ENCODE measurements at regions not wholly inside any gene's neighbourhood (a gene's known extent, or its start where the extent isn't known, plus 50 kb on each side); places are given as distances from the start of the nearest gene placed in this dataset.

- no peak for DNase-seq (ENCODE audit: low read depth)
Measured at GRCh38 chr2:236875906-236876505, 209.7 kb upstream of the COPS8 start.

- no peak for DNase-seq (ENCODE audit: low read depth)
Measured at GRCh38 chr2:236876642-236877041, 209.0 kb upstream of the COPS8 start.

- DNase-seq (ENCODE audit: low read depth) = no peak
Measured at GRCh38 chr2:236877972-236878371, 207.7 kb upstream of the COPS8 start.

GRCh38 chr2:236879416-236879963 lies 206.2 kb upstream of the COPS8 start:
- DNase-seq (ENCODE audit: low read depth) = no peak

- DNase-seq (ENCODE audit: low read depth) = no peak
Measured at GRCh38 chr2:236882074-236882473, 203.6 kb upstream of the COPS8 start.

- no peak for DNase-seq (ENCODE audit: low read depth)
Measured at GRCh38 chr2:236882930-236883329, 202.8 kb upstream of the COPS8 start.

GRCh38 chr2:236883819-236884218 lies 201.9 kb upstream of the COPS8 start:
- no peak for DNase-seq (ENCODE audit: low read depth)

- DNase-seq (ENCODE audit: low read depth) = no peak
Measured at GRCh38 chr2:236884569-236885175, 201.0 kb upstream of the COPS8 start.

GRCh38 chr2:236886456-236886855 lies 199.2 kb upstream of the COPS8 start:
- DNase-seq (ENCODE audit: low read depth) = no peak

- no peak for DNase-seq (ENCODE audit: low read depth)
Measured at GRCh38 chr2:236887531-236887930, 198.2 kb upstream of the COPS8 start.

GRCh38 chr2:236887953-236888793 lies 197.5 kb upstream of the COPS8 start:
- DNase-seq (ENCODE audit: low read depth) = no peak

- DNase-seq (ENCODE audit: low read depth) = no peak
Measured at GRCh38 chr2:236888794-236889780, 196.6 kb upstream of the COPS8 start.

GRCh38 chr2:236889791-236890704 lies 195.6 kb upstream of the COPS8 start:
- DNase-seq (ENCODE audit: low read depth) = no peak

GRCh38 chr2:236892721-236893120 lies 193.0 kb upstream of the COPS8 start:
- DNase-seq (ENCODE audit: low read depth) = no peak

- no peak for DNase-seq (ENCODE audit: low read depth)
Measured at GRCh38 chr2:236894791-236895190, 190.9 kb upstream of the COPS8 start.

- no peak for DNase-seq (ENCODE audit: low read depth)
Measured at GRCh38 chr2:236895497-236895896, 190.2 kb upstream of the COPS8 start.

- no peak for DNase-seq (ENCODE audit: low read depth)
Measured at GRCh38 chr2:236896688-236897087, 189.0 kb upstream of the COPS8 start.

GRCh38 chr2:236899146-236899545 lies 186.5 kb upstream of the COPS8 start:
- no peak for DNase-seq (ENCODE audit: low read depth)

GRCh38 chr2:236899950-236900640 lies 185.6 kb upstream of the COPS8 start:
- no peak for DNase-seq (ENCODE audit: low read depth)

- no peak for DNase-seq (ENCODE audit: low read depth)
Measured at GRCh38 chr2:236901956-236902355, 183.7 kb upstream of the COPS8 start.

All from stimulated activated CD8-positive, alpha-beta memory T cell treated with anti-CD3 and anti-CD28 coated beads, Interleukin-4, amount 100 ng/mL, for 24 hours (primary cell).